A549 (cell line): ENCODE measurements at regions not wholly inside any gene's neighbourhood (a gene's known extent, or its start where the extent isn't known, plus 50 kb on each side); places are given as distances from the start of the nearest gene placed in this dataset.
A peak's percentile ranks its signal among the peaks of the same experiment; 100 is the strongest.

Experiments
- ATAC-seq, 2 experiments: fragments of 200-7000 bp in 1 of 2; fragments of >200 bp in 1 of 2; cut with Nextera tagmentation in 1 of 2; cut with Tn5 transposase in 1 of 2; 3 replicates each; pipeline versions ENCODE4 v1.8.0 to v1.9.1; 2018 to 2020; ENCODE audit warnings: mild to moderate bottlenecking in 1 of 2, moderate library complexity in 1 of 2
- CTCF ChIA-PET: fragments of 300-600 bp; sonication (Branson Sonifier 250); formaldehyde crosslinking; extraction: SDS; loops from one replicate; lab custom pipeline; 2021; ENCODE audit warnings: antibody characterized with exemption, inconsistent platforms; lab: Yijun Ruan, JAX
- POLR2A ChIA-PET: fragments of 350-600 bp; formaldehyde crosslinking; extraction: SDS; loops from one replicate; lab custom pipeline; 2021; ENCODE audit warnings: antibody characterized with exemption, inconsistent platforms; lab: Yijun Ruan, JAX
- DNase-seq, 2 experiments: peaks; one replicate each; pipeline versions ENCODE4 v3.0.0 to v3.0.0-alpha.2; 2011 to 2016; ENCODE audit warnings: low read depth in 1 of 2, low spot score in 1 of 2
- FAIRE-seq: peaks from 2 replicates; lab custom pipeline; 2011; peaks lifted over from hg19 to GRCh38; lab: Jason Lieb, UNC
- H3K27ac ChIP-seq, 2 experiments: fragments of >200 bp; sonication (Bioruptor Twin); formaldehyde crosslinking; 3 replicates each; pipeline ENCODE4 v1.5.1; 2016 to 2017
- H3K4me1 ChIP-seq: fragments of >200 bp; sonication (Bioruptor Twin); formaldehyde crosslinking; 3 replicates; pipeline ENCODE4 v1.6.1; 2016
- H3K4me2 ChIP-seq: fragments of >200 bp; sonication (Bioruptor Twin); formaldehyde crosslinking; 3 replicates; pipeline ENCODE4 v1.6.1; 2016
- H3K4me3 ChIP-seq: fragments of >200 bp; sonication (Bioruptor Twin); formaldehyde crosslinking; 3 replicates; pipeline ENCODE4 v1.5.1; 2016
- H3K9me3 ChIP-seq: fragments of >200 bp; sonication (Bioruptor Twin); formaldehyde crosslinking; 3 replicates; pipeline ENCODE4 v1.6.1; 2016
- BHLHE40 ChIP-seq: IDR thresholded peaks from 2 replicates; pipeline ENCODE4 v1.6.1; 2012; ENCODE audit warnings: low read depth, low read length, inconsistent platforms
- CBX2 ChIP-seq: fragments of 200-600 bp; sonication (generic); IDR thresholded peaks from 2 replicates; pipeline ENCODE4 v1.6.1; 2016; ENCODE audit warnings: low read depth, mild to moderate bottlenecking, borderline replicate concordance
- CBX8 ChIP-seq: fragments of 200-600 bp; sonication (generic); IDR thresholded peaks from 2 replicates; pipeline ENCODE4 v1.6.1; 2016
- CEBPB ChIP-seq, 2 experiments: fragments of >200 bp in 1 of 2; sonication (Bioruptor Twin) in 1 of 2; formaldehyde crosslinking in 1 of 2; IDR thresholded peaks; 2 replicates each; pipeline ENCODE4 v1.6.1; 2012 to 2016
- CHD2 ChIP-seq: fragments of 150-350 bp; IDR thresholded peaks from 2 replicates; pipeline ENCODE4 v1.6.1; 2014; ENCODE audit warnings: low read length; ENCODE audit not compliant: partially characterized antibody
- CHD4 ChIP-seq: fragments of 200-600 bp; sonication (generic); IDR thresholded peaks from 2 replicates; pipeline ENCODE4 v1.6.1; 2016; ENCODE audit warnings: antibody characterized with exemption, mild to moderate bottlenecking, borderline replicate concordance
- EHF ChIP-seq: fragments of 250-450 bp; sonication (Bioruptor Pico); IDR thresholded peaks from 2 replicates; pipeline ENCODE4 v1.5.0; 2020; ENCODE audit warnings: mild to moderate bottlenecking
- FOSL2 ChIP-seq, 2 experiments: fragments of 450-650 bp in 1 of 2; fragments of >200 bp in 1 of 2; sonication (Bioruptor Twin) in 1 of 2; formaldehyde crosslinking; IDR thresholded peaks; 2 replicates each; pipeline versions ENCODE4 v1.5.0 to v1.6.1; 2016 to 2020; ENCODE audit warnings: mild to moderate bottlenecking in 1 of 2, moderate library complexity in 1 of 2
- FOXS1 ChIP-seq: fragments of 250-450 bp; sonication (Bioruptor Pico); IDR thresholded peaks from 2 replicates; pipeline ENCODE4 v1.5.0; 2020; ENCODE audit warnings: mild to moderate bottlenecking, moderate library complexity
- HEYL ChIP-seq: fragments of 250-450 bp; sonication (Bioruptor Pico); IDR thresholded peaks from 2 replicates; pipeline ENCODE4 v1.8.0; 2021; ENCODE audit warnings: mild to moderate bottlenecking, moderate library complexity
- HOXB13 ChIP-seq: fragments of 250-450 bp; sonication (Bioruptor Pico); IDR thresholded peaks from 2 replicates; pipeline ENCODE4 v1.5.0; 2020; ENCODE audit warnings: low read depth, mild to moderate bottlenecking, moderate library complexity
- JUN ChIP-seq, 2 experiments: fragments of >200 bp; sonication (Bioruptor Twin); formaldehyde crosslinking; IDR thresholded peaks; 2 replicates in 1 of 2; 3 replicates in 1 of 2; pipeline ENCODE4 v1.6.1; 2016 to 2017
- JUNB ChIP-seq: fragments of >200 bp; sonication (Bioruptor Twin); formaldehyde crosslinking; IDR thresholded peaks from 2 replicates; pipeline ENCODE4 v1.6.1; 2016
- KDM1A ChIP-seq: fragments of 200-600 bp; sonication (generic); IDR thresholded peaks from 2 replicates; pipeline ENCODE4 v1.6.1; 2016; ENCODE audit warnings: low read depth, mild to moderate bottlenecking
- KDM5A ChIP-seq: fragments of 200-600 bp; sonication (generic); IDR thresholded peaks from 2 replicates; pipeline ENCODE4 v1.6.1; 2016; ENCODE audit warnings: antibody characterized with exemption, mild to moderate bottlenecking
- MAFK ChIP-seq: fragments of 450-650 bp; IDR thresholded peaks from 2 replicates; pipeline ENCODE4 v1.6.1; 2014; ENCODE audit not compliant: partially characterized antibody
- NFE2L2 ChIP-seq: fragments of 150-350 bp; conservative IDR thresholded peaks from 2 replicates; pipeline ENCODE4 v1.6.1; 2014; ENCODE audit warnings: low read length
- POLR2A ChIP-seq: IDR thresholded peaks from 2 replicates; pipeline ENCODE4 v1.6.1; 2012; ENCODE audit warnings: mild to moderate bottlenecking, low read length
- RAD21 ChIP-seq, 2 experiments: fragments of >200 bp in 1 of 2; sonication (Bioruptor Twin) in 1 of 2; formaldehyde crosslinking in 1 of 2; IDR thresholded peaks in 1 of 2; conservative IDR thresholded peaks in 1 of 2; 2 replicates in 1 of 2; 3 replicates in 1 of 2; pipeline ENCODE4 v1.6.1; 2012 to 2018; ENCODE audit warnings: inconsistent platforms in 1 of 2
- RFX5 ChIP-seq: fragments of 450-650 bp; IDR thresholded peaks from 2 replicates; pipeline ENCODE4 v1.7.1; 2014; ENCODE audit warnings: antibody characterized with exemption, mild to moderate bottlenecking, moderate library complexity
- RNF2 ChIP-seq: fragments of 200-600 bp; sonication (generic); IDR thresholded peaks from 2 replicates; pipeline ENCODE4 v1.6.1; 2016; ENCODE audit warnings: low read depth, mild to moderate bottlenecking, antibody characterized with exemption, moderate library complexity, borderline replicate concordance
- SMC3 ChIP-seq: fragments of >200 bp; sonication (Bioruptor Twin); formaldehyde crosslinking; IDR thresholded peaks from 3 replicates; pipeline ENCODE4 v1.6.1; 2018; ENCODE audit warnings: inconsistent platforms
- SREBF2 ChIP-seq: fragments of 450-650 bp; IDR thresholded peaks from 2 replicates; pipeline ENCODE4 v1.6.1; 2014; ENCODE audit warnings: mild to moderate bottlenecking, moderate library complexity
- TP53 ChIP-seq: fragments of 250-450 bp; sonication (Bioruptor Pico); IDR thresholded peaks from 2 replicates; pipeline ENCODE4 v1.5.0; 2021; ENCODE audit warnings: mild to moderate bottlenecking, moderate library complexity
- ZC3H11A ChIP-seq: fragments of 450-650 bp; IDR thresholded peaks from 2 replicates; pipeline ENCODE4 v1.6.1; 2014; ENCODE audit warnings: antibody characterized with exemption, mild to moderate bottlenecking
- ZFP36 ChIP-seq: fragments of 450-650 bp; IDR thresholded peaks from 2 replicates; pipeline ENCODE4 v1.6.1; 2014; ENCODE audit warnings: borderline replicate concordance; ENCODE audit not compliant: partially characterized antibody
- WGBS: methylation state at CpG from one replicate; pipeline ENCODE4 v1.1.6; 2017; ENCODE audit errors: missing lambda C conversion rate; 5-methylcytosine and 5-hydroxymethylcytosine counted together
- TF ChIP-seq, protein P1 (sequence below): fragments of 250-450 bp; sonication (Bioruptor Pico); IDR thresholded peaks from 2 replicates; pipeline ENCODE4 v1.5.0; 2021; ENCODE audit warnings: mild to moderate bottlenecking, moderate library complexity, borderline replicate concordance
- TF ChIP-seq, protein P2 (sequence below): fragments of >200 bp; sonication (Bioruptor Twin); formaldehyde crosslinking; IDR thresholded peaks from 2 replicates; pipeline ENCODE4 v1.6.1; 2016
- TF ChIP-seq, protein P3 (sequence below): IDR thresholded peaks from 2 replicates; pipeline ENCODE4 v1.6.1; 2012

DNA sequence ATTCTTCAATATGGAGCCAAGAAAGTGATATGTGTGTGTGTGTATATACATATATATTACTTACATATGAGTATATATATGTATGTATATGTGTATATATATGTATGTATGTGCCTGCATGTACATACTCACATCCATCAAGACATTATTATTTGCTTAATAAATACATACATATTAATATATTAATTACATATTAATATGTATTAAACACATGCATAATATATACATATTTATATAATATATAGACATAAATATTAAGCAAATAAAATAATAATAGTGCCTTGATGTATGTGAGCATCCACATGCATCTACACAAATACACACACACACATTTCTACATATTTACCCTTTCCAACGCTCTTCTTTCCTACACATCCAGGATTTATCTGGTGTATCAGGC, 88.7 kb upstream of the KCNMA1 start:
- 78% methylated on average over 1 of the region's 1 CpG for WGBS
- no peak overlapping the region for H3K4me3 ChIP-seq
- no peak overlapping the region for H3K27ac ChIP-seq
- no peak overlapping the region for H3K4me2 ChIP-seq
- FAIRE-seq (no peak), ATAC-seq (no peak), DNase-seq (no peak)
- TF ChIP-seq, protein P1, sequence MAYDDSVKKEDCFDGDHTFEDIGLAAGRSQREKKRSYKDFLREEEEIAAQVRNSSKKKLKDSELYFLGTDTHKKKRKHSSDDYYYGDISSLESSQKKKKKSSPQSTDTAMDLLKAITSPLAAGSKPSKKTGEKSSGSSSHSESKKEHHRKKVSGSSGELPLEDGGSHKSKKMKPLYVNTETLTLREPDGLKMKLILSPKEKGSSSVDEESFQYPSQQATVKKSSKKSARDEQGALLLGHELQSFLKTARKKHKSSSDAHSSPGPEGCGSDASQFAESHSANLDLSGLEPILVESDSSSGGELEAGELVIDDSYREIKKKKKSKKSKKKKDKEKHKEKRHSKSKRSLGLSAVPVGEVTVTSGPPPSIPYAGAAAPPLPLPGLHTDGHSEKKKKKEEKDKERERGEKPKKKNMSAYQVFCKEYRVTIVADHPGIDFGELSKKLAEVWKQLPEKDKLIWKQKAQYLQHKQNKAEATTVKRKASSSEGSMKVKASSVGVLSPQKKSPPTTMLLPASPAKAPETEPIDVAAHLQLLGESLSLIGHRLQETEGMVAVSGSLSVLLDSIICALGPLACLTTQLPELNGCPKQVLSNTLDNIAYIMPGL, result no peak
- no peak for TF ChIP-seq JUNB
- TF ChIP-seq ZC3H11A, result no peak
- TF ChIP-seq NFE2L2, result no peak
- TF ChIP-seq, protein P2, sequence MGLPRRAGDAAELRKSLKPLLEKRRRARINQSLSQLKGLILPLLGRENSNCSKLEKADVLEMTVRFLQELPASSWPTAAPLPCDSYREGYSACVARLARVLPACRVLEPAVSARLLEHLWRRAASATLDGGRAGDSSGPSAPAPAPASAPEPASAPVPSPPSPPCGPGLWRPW, result no peak
- TF ChIP-seq KDM5A, result no peak
- no peak for TF ChIP-seq RFX5
- TF ChIP-seq RNF2, result no peak
- no peak for TF ChIP-seq CEBPB (IDR thresholded peaks at IDR 0.05)
- TF ChIP-seq CBX2, result no peak
- TF ChIP-seq FOSL2 (IDR thresholded peaks at IDR 0.05), result no peak
- TF ChIP-seq FOSL2 (CRISPR knock-in tag; IDR thresholded peaks at IDR 0.05), result no peak
- no peak for TF ChIP-seq EHF
- TF ChIP-seq POLR2A, result no peak
- TF ChIP-seq JUN (IDR thresholded peaks at IDR 0.05), result no peak
- TF ChIP-seq FOXS1 (CRISPR knock-in tag), result no peak
- no peak for TF ChIP-seq SREBF2
- POLR2A ChIA-PET, result no interaction called here
- CTCF ChIA-PET, result interaction anchor here (1.1 to 5.5 kb wide), 2 partner anchors 9 to 14 kb away, joined by 3 to 48 read pairs; no protein-coding TSS in a partner anchor
- H3K4me1 ChIP-seq, result 0 out of 3 replicates have a peak, but pooled peaks cover 4% of the 10 kb centered on the region
- no peaks in the 10 kb centered on the region for H3K9me3 ChIP-seq

DNA sequence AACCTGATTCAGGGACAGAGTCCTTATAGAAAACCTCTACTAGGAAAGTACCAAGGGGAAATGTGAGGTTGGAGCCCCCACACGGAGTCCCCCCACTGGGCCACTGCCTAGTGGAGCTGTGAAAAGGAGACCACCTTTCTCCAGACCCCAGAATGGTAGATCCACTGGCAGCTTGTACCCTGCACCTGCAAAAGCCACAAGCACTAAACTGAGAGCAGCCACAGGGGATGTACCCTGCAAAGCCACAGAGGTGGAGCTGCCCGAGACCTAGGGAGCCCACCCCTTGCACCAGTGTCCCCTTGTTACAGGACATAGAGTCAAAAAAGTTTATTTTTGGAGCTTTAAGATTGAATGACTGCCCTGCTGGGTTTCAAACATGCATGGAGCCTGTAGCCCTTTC, 87.2 kb upstream of the KCNMA1 start:
- no peak overlapping the region for H3K27ac ChIP-seq
- H3K4me2 ChIP-seq, result no peak overlapping the region
- TF ChIP-seq, protein P3, sequence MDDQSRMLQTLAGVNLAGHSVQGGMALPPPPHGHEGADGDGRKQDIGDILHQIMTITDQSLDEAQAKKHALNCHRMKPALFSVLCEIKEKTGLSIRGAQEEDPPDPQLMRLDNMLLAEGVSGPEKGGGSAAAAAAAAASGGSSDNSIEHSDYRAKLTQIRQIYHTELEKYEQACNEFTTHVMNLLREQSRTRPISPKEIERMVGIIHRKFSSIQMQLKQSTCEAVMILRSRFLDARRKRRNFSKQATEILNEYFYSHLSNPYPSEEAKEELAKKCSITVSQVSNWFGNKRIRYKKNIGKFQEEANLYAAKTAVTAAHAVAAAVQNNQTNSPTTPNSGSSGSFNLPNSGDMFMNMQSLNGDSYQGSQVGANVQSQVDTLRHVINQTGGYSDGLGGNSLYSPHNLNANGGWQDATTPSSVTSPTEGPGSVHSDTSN, result no peak
- TF ChIP-seq, protein P2, result no peak
- TF ChIP-seq FOSL2 (IDR thresholded peaks at IDR 0.05) (no peak), FOSL2 (CRISPR knock-in tag; IDR thresholded peaks at IDR 0.05) (no peak), HOXB13 (CRISPR knock-in tag) (no peak), KDM1A (no peak)
- H3K4me1 ChIP-seq, result 0 out of 3 replicates have a peak, but pooled peaks cover 4% of the 10 kb centered on the region
- ChIA-PET POLR2A (no interaction called here), CTCF (interaction anchor here (0.9 to 5.5 kb wide), 4 partner anchors 12 to 559 kb away, joined by 4 to 48 read pairs (median 5); no protein-coding TSS in a partner anchor)
- H3K9me3 ChIP-seq, result no peaks in the 10 kb centered on the region
- no peak for ATAC-seq
- no peak for DNase-seq
- no peak overlapping the region for H3K4me3 ChIP-seq
- FAIRE-seq, result no peak
- WGBS, result 8% methylated on average over 2 of the region's 2 CpGs

DNA sequence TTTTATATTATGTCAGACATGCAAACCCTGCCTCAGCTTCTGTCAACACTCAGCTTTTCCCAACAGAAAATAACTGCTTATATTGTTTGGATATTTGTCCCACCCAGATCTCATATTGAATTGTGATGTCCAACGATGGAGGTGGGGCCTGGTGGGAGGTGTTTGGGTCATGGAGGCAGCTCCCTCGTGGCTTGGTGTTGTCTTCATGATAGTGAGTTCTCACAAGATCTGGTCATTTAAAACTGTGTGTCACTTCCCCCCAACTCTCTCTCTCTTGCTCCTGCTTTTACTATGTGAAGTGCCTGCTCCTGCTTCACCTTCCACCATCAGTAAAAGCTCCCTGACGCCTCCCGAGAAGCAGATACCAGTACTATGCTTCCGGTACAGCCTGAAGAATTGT, 85.8 kb upstream of the KCNMA1 start:
- no peak for FAIRE-seq
- 70% methylated on average over 5 of the region's 5 CpGs for WGBS
- ChIA-PET POLR2A (no interaction called here), CTCF (interaction anchor here (1.2 to 5.5 kb wide), 6 partner anchors 11 to 558 kb away, joined by 3 to 48 read pairs (median 4); no protein-coding TSS in a partner anchor)
- no peak for DNase-seq
- Histone ChIP-seq H3K4me1 (0 out of 3 replicates have a peak, but pooled peaks cover 4% of the 10 kb centered on the region), H3K4me2 (no peak overlapping the region), H3K4me3 (no peak overlapping the region), H3K9me3 (no peaks in the 10 kb centered on the region), H3K27ac (0 out of 6 replicates have a peak overlapping the region, but pooled peaks of 1 of the 2 experiments have one; percentile 17)
- ATAC-seq, result no peak
- TF ChIP-seq, protein P3, result no peak
- TF ChIP-seq CHD4 (no peak), POLR2A (no peak), RAD21 (conservative IDR thresholded peaks at IDR 0.05 in 1 of 2, IDR thresholded peaks at IDR 0.05 in 1 of 2) (no peak), ZFP36 (no peak), KDM5A (no peak), RNF2 (no peak), CBX8 (no peak), HEYL (CRISPR knock-in tag) (no peak), RFX5 (no peak), CHD2 (no peak), SMC3 (no peak), EHF (no peak), BHLHE40 (no peak), SREBF2 (no peak), MAFK (no peak), TP53 (CRISPR knock-in tag) (no peak)
